GM19035 (cell line): ENCODE measurements at regions not wholly inside any gene's neighbourhood (a gene's known extent, or its start where the extent isn't known, plus 50 kb on each side); places are given as distances from the start of the nearest gene placed in this dataset.
A peak's percentile ranks its signal among the peaks of the same experiment; 100 is the strongest.
"Not testable (repeated sequence)": the region's sequence is repeated elsewhere in the genome, so short reads cannot be mapped to it uniquely, and the experiment has no call there.

Experiments
- ATAC-seq: cut with Tn5 transposase; IDR thresholded peaks from one replicate; pipeline ENCODE4 v1.9.1; 2021; ENCODE audit not compliant: unreplicated experiment

DNA sequence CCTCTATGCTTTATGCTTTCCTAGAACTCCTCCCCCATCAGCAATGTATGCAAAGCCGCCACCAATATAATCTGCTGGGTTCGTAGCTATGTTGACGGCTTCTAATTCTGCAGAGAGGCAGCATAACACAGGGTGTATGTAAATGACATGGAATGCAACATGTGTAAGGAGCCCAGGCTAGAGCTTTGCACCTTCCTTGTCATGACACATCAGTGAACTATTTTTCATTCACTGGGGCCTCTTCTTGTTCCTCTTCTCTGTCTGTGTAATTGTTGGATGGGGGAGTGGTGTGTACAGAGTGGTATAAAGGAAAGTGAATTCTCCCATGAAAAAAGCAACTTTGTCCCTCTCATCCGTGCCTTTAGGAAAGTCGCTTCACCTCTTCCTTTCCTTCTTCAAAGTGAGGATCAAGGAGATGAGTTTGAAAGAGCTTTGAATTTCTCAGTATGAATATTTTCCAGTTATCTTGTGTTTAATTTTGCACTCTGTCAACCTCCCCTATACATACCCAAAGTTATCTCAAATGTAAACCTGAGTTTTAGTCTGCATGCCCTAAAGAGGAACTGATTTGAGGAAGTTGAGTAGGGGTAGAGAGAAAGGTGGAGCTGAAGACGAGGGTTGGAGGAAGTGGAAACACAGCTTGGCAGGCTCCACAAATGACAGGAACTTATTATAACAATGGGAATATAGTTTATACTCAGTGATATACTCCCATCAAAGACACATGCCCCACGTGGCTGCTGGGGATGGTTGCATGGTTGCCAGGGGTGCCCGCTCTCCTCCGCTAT lies 74.9 kb upstream of the ARL4C start:
- no peak for ATAC-seq

DNA sequence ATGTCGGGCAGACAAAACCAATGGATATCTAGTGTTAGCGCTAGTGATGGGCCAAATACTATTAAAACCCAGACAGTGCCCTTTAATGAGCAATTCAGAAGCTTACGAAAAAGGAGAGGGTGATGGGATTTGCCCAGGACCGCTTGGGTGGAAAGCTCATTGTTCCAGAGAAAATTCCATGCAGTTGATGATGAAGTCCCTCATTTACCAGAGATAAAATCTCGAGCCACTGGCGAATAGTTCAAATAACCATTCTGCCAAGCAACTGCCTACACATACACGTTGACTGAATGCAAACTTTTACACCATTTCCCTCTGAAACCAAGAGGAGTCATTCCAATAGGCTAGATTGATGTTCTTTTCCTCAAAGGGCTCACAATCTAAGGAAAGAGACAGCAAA lies 73.6 kb upstream of the ARL4C start:
- no peak for ATAC-seq

DNA sequence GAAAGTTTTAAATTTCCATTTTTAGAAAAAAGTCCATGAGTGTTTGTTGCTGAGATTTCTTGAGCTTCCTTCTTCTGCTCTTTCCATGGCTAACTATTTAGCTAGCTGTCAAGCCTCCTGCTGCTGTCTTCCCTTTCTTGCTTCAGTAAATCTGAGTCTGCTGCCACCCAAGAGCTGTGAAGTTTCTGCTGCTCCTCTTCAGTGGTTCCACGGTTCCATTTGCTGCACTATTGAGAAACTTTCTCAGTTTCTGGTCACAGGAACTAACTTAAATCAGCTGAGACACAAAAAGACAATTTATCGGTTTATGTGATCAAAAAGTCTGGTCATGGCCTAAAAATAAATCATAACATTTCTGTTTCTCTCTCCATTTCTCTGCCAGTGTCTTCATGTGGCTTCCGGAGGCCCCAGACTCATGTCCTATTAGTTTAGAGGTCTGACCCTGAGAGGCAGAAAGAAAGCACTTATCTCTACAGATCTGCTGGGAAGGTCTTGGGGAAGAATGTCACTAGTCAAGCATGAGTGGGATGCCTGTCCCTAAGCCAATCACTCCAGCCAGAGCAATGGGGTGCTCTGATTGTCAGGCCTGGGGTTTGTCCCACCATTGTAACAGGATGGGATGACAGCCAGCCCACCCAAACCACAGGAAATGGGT lies 73.0 kb upstream of the ARL4C start:
- ATAC-seq, result no peak

DNA sequence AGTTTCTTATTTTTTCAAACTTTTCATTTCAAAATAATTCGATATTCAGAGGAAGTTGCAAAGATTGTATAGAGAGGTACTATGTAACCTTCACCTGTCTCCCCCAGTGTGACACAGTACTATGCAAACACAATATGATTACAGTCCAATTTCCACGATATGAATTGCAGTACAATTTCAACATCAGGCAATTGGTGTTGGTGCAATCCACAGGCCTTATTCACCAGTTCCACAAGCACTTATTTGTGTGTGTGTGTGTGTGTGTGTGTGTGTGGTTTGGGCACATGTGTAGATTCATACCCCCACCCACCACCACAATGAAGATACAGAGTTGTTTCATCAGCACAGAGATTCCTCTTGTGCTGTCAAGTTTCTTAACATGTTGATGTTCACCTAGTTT lies 69.7 kb upstream of the ARL4C start:
- ATAC-seq, result no peak

DNA sequence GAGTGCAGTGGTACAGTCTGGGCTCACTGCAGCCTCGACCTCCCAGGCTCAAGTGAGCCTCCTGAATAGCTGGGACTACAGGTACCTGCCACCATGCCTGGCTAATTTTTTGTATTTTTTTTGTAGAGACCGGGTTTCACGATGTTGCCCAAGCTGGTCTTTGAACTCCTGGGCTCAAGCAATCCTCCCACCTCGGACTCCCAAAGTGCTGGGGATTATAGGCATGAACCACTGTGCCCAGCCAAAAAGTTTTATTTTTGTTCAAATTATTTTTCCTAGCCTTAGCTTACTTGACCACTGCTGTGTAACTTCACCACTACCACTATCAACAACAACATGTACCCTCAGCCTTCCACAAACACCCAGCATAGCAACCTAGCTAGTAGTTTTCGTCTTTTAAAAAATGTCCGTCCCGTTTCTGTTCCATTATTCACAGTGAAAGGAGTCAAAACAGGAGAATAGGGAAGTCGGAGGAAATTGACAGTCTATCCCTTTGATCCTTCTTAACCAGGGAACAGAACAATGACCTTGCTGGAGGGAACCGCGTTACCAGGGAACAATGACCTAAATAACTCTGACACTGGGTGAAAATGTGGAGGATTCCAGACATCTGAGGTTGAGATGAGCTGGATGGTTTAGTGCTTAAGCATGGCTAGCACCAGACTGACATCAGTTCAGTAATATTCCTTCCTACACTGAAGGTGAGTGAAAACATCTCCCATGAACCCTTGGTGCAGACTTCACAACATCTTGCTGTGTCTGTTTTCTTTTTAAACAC lies 69.2 kb upstream of the ARL4C start:
- no peak for ATAC-seq

DNA sequence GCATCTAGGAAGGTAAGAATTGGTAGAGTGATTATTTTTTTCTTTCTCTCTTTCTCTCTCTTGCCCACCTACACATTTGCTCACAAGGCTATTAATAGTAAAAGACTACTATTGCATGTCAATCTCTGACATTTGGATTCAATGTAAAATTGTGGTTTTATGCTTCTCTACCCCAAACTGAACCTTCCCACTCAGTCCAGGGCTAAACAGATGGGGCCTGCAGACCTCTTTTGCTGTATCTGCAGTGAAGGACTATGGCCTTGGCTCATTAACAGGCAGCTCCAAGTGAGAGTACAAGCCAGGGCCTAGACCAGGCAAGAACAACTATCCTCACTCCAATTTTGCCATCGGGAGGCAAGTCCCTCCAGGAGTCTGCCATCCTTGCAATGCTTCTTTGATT lies 68.3 kb upstream of the ARL4C start:
- no peak for ATAC-seq

DNA sequence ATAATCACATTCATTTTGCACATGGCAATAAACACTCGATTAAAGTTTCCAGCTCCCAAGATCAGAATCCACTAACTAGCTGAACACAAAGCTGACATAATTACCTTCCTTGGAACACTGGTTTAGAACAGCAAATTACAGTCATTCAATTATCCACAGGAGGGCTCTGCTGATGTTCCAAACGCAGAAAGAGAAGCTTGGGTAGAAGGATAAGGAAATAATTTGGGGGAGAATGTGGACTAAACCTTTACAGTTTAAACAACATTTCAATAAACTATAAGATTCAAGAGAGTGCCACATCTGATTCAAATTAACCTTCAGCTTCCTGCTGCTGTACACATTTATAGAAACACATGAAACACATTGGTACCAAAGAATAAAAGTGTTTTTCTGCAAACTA lies 67.8 kb upstream of the ARL4C start:
- no peak for ATAC-seq

DNA sequence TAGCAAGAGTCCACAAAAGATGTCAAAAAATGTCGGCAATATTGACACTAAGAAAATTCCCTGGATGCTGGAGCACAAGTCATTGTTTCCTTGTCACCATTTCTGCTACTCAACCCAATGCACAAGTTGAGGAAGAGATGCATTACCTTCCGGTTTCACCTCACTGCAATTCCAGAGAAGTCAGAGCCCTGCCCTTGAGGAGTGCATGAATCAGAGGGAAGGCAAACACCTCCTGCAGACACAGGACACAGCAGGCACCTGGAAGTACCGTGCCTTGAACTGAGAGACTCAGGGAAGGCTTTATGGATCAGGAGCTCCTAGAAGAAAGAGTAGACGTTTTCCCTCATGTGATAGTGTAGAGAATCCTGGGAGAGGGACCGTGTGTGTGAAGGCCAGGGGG lies 62.7 kb upstream of the ARL4C start:
- no peak for ATAC-seq

DNA sequence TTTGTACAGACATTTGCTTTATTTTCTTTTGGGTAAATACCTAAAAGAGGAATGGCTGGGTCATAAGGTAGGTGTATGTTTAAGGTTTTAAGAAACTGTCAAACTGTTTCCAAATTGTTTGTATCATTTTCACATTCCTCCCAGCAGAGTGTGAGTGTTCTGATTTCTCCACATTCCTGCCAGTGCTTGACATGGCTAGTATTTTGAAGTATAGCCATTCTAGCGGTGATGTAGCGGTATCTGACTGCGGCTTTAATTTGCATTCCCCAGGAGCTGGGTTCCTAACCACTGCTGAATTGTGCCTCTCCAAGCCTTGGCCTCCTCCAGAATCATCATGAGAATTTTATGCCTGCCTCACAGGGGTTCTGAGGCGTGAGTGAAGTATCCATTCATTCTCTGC lies 61.8 kb upstream of the ARL4C start:
- ATAC-seq, result no peak

DNA sequence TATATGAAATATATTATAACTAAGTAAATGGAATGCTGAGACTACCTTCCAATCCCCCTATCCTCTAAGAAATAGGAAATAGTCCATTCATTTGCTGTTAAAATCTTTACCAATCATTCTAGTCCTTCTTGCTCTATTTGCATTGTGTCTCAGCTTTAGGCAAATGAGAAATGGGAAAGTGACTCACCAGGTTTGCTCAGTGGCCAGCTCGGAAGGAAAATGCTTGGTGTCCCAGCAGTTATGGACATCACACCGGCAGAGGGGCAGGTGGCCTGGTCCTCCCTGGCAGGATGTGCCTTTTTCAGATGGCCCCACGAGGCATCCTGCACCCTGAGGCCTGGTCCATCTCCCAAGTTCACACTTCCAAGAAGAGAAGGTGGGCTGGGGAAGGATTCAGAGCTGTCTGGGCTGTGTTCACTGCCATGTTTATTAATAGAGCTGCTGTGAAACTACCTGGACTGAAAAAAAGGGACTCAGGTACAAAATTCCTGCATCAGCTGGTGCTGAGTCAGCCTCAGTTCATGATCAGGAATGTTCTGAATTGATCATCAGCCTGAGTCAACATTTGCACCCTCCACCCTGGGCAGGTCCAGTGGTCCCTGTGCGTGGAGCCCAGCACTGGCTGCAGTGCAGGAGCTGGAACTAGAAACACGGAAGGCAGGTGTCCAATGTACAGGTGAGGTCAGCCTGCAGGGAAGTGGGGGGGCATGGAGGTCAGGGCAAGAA lies 60.1 kb upstream of the ARL4C start:
- no peak for ATAC-seq

DNA sequence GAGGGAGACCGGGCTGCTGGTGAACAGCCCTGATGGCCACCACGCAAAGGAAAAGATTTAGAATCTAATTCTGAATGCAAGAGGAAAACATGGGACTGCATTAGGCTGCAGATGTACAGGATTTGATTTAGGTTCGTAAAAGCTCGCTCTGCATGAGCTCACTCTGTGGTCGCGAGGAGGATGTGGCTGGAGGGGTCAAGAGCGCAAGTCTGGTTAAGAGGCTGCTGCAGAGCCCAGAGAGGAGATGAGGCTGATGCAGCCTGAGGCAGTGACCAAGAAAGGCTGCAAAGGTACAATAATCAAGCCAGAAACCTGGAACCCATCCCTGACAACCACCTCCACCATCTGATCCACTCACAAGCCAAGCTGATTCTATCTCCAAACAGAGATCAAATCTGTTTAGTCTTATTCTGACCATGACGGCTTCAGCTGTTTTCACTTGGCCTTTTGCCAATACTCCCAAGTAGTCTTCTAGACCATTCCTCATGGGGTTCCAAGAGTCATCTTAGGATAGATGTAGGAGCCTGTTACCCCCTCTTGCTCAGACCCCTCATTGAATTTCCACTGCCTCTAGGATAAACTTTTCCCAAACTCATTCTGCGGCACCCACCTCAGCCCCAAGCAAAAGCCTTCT lies 58.9 kb upstream of the ARL4C start:
- ATAC-seq, result no peak

DNA sequence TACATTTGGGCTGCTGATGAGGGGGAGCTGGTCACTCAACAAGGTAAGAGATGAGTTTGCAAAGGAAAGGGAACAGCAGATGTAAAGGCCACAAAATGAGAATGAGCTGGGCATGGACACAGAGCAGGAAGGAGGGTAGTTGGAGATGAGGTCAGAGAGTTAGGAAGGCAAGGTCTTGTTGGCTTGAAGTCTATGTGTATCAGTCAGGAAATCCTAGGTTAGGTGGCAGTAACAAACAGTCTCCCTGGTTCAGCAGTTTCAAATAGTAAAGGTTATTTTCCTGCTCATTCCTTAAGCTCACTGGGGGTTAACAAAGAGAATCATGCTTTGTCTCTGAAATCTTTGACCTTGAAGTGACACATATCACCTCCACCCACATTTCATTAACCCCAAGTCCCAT lies 58.3 kb upstream of the ARL4C start:
- no peak for ATAC-seq

DNA sequence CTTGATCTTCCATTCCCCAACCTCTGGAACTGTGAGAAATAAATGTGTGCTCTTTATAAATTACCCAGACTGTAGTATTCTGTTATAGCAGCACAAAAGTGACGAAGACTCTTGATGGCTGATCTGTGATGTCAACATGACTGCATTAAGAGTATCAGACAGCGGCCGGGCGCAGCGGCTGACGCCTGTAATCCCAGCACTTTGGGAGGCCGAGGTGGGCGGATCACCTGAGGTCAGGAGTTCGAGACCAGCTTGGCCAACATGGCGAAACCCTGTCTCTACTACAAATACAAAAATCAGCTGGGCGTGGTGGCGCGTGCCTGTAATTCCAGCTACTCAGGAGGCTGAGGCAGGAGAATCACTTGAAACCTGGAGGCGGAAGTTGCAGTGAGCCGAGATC lies 56.3 kb upstream of the ARL4C start:
- ATAC-seq, result not testable (repeated sequence)

DNA sequence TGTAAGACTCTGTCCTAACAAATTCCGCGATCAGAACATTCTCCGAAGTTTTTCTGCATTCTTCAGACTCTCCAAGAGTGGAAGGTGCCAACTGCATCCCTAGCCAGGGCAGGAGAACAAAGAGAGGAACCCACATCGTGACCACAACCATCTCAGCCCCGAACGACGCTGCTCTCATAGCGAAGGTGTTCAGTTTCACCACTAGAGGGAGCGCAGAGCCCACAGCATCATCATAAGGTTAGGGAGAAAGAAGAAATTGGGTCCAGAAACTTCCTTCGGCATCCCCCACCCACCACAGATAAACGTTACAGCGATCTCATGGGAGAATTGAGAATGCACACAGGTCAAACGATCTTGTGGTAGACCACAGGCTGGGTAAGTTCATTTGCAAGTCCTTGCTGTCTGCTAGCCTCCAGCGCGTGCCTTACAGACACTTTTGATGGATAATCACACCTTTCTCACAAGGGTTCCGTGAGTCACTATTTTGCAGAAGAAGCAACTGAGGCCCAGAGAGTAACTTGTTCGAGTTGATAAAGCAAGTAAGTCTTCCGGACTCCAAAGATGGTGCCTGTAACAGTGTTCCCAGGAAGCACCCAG lies 53.7 kb upstream of the ARL4C start:
- peak; percentile 55 for ATAC-seq

DNA sequence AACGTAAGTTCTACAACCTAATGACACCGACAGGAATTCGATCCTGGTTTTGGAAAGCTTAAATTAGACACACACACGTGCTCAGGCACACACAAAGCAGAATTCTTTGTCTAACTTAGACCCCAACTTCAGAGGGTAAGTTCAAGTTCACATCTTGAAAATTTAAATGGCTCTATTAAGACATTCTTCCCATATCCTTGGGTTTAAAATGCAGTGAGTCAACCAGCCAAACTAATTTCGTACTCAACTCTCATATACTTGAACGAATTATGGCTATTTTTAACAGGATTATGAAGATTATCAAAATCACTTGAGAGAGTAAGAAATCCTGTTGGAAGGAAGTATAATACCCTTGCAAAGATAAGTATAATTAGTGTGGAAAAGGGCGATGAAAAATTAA lies 53.2 kb upstream of the ARL4C start:
- ATAC-seq, result no peak

DNA sequence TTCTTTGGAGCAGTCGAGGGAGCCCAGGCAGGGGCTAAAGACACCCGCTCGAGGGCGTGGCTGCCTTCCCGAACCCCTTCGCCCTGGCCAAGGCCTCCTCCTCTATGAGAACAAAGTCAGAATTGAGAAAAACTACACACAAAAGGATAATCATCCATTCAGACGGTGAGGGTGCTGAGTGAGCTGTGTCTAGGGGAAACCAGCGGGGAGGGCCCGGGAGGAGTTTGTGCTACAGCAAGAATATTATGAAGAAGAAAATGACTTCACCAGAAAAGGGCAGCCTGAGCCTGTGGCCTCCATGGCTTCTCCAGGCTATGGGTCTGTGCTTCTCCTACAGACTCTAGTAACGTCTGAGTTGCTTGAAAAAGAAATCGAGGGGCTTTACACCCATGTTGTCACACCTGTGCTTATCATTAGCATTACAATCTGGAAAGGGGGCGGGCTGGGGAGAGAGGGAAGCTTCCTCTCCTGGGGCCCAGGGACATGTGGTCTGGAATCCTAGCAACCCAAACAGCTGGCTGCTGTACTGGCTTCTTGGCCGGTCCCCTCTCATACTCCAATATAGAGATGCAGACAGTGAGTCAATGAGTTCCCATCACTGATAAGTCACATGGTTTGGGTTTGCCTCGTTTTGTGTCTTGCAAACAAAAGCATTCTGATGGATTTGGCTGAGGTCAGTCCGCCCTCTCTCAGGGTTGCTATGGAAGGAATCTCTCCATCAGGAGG lies 52.0 kb upstream of the ARL4C start:
- ATAC-seq, result no peak

DNA sequence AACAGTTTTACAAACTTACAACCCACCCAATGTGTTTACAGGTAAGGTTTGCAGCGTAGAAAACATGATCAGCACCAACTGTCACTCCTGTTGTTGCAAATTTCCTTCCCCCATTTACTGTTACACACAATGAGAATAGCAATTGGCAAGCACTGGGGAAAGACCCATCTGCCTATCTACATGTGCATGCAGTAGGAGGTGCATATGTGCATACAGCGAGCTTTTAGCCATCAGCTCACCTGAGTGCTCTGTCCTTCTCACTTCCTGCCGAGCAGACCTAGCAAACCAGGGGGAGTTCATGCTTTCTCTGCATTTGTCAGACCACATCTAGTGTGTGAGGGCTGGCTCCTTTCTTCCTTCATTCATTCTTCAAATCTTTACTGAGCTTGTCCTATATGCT lies 49.9 kb upstream of the ARL4C start:
- ATAC-seq, result no peak
